GM12864 (cell line): ENCODE measurements at regions not wholly inside any gene's neighbourhood (a gene's known extent, or its start where the extent isn't known, plus 50 kb on each side); places are given as distances from the start of the nearest gene placed in this dataset.

Experiments used
- DNase-seq: peaks from one replicate; pipeline ENCODE4 v3.0.0-alpha.2; 2011; ENCODE audit warnings: low read depth
- H3K4me3 ChIP-seq: 2 replicates; pipeline ENCODE4 v1.5.1; 2011; ENCODE audit warnings: mild to moderate bottlenecking, low read depth, low read length, control low read depth
- CTCF ChIP-seq: IDR thresholded peaks from 2 replicates; pipeline ENCODE4 v1.5.1; 2011; ENCODE audit warnings: low read depth, mild to moderate bottlenecking, moderate library complexity, low read length, control low read depth, inconsistent platforms; ENCODE audit errors: missing control alignments

GRCh38 chr6:137654365-137654981 lies 160.3 kb upstream of the OLIG3 start:
- TF ChIP-seq CTCF = no peak
- H3K4me3 ChIP-seq = no peak overlapping the region
- DNase-seq = no peak

GRCh38 chr6:137655291-137655690 lies 161.1 kb upstream of the OLIG3 start:
- H3K4me3 ChIP-seq = no peak overlapping the region
- TF ChIP-seq CTCF = no peak

GRCh38 chr6:137656735-137657134 lies 162.5 kb upstream of the OLIG3 start:
- DNase-seq = no peak
- no peak overlapping the region for H3K4me3 ChIP-seq
- no peak for TF ChIP-seq CTCF

More at GRCh38 chr6:137655291-137655690, 161.1 kb upstream of the OLIG3 start:
- DNase-seq = no peak

GRCh38 chr6:137657351-137657911 lies 163.2 kb upstream of the OLIG3 start:
- H3K4me3 ChIP-seq = no peak overlapping the region
- no peak for DNase-seq
- no peak for TF ChIP-seq CTCF

- H3K4me3 ChIP-seq = no peak overlapping the region
- TF ChIP-seq CTCF = no peak
- no peak for DNase-seq
Observed at GRCh38 chr6:137658287-137658686, 164.1 kb upstream of the OLIG3 start.

- no peak for DNase-seq
- TF ChIP-seq CTCF = no peak
- no peak overlapping the region for H3K4me3 ChIP-seq
Observed at GRCh38 chr6:137659871-137660270, 165.7 kb upstream of the OLIG3 start.

- H3K4me3 ChIP-seq = no peak overlapping the region
- DNase-seq = no peak
- TF ChIP-seq CTCF = no peak
Observed at GRCh38 chr6:137660296-137660731, 166.1 kb upstream of the OLIG3 start.
